SU-DHL-6 (cell line): ENCODE measurements at regions not wholly inside any gene's neighbourhood (a gene's known extent, or its start where the extent isn't known, plus 50 kb on each side); places are given as distances from the start of the nearest gene placed in this dataset.
"Not testable (repeated sequence)": the region's sequence is repeated elsewhere in the genome, so short reads cannot be mapped to it uniquely, and the experiment has no call there.

ENCODE experiments used
- H2AFZ ChIP-seq: fragments of 200-600 bp; sonication (generic); 2 replicates; pipeline ENCODE4 v1.6.1; 2014; ENCODE audit warnings: low read depth, mild to moderate bottlenecking, moderate library complexity, mixed read lengths, antibody characterized with exemption, low read length; ENCODE audit not compliant: severe bottlenecking
- H3F3A ChIP-seq: fragments of 200-600 bp; shearing (Covaris generic); 2 replicates; pipeline ENCODE4 v1.6.0; 2016; ENCODE audit warnings: antibody characterized with exemption, mild to moderate bottlenecking; ENCODE audit not compliant: insufficient read depth
- H3K27ac ChIP-seq: fragments of 200-600 bp; sonication (generic); 2 replicates; pipeline ENCODE4 v1.5.1; 2016; ENCODE audit warnings: low read depth, mild to moderate bottlenecking, low read length, moderate library complexity, mixed read lengths
- H3K27me3 ChIP-seq: fragments of 200-600 bp; sonication (generic), shearing (Covaris generic); 2 replicates; pipeline ENCODE4 v1.6.0; 2014; ENCODE audit warnings: mild to moderate bottlenecking, low read length
- H3K36me3 ChIP-seq: fragments of 200-600 bp; sonication (generic); 2 replicates; pipeline ENCODE4 v1.6.1; 2014; ENCODE audit warnings: mild to moderate bottlenecking, low read length, mixed read lengths
- H3K4me2 ChIP-seq: fragments of 300-600, 200-600 bp; shearing (Covaris generic), sonication (generic); 2 replicates; pipeline ENCODE4 v1.6.0; 2014; ENCODE audit warnings: low read length, low read depth, mild to moderate bottlenecking; ENCODE audit not compliant: poor library complexity, severe bottlenecking
- H3K4me3 ChIP-seq: fragments of 200-600 bp; sonication (generic); 2 replicates; pipeline ENCODE4 v1.5.1; 2014; ENCODE audit warnings: antibody characterized with exemption, low read length, mild to moderate bottlenecking, mixed read lengths; ENCODE audit not compliant: insufficient read depth, poor library complexity, severe bottlenecking
- H3K79me2 ChIP-seq: fragments of 200-600 bp; sonication (generic); 2 replicates; pipeline ENCODE4 v1.6.1; 2014; ENCODE audit warnings: mild to moderate bottlenecking, low read length, moderate library complexity; ENCODE audit not compliant: insufficient read depth
- H3K9ac ChIP-seq: fragments of 200-600 bp; sonication (generic); 2 replicates; pipeline ENCODE4 v1.7.0; 2014; ENCODE audit warnings: mild to moderate bottlenecking, low read length
- H3K9me2 ChIP-seq: fragments of 200-600 bp; sonication (generic); replicated peaks from 2 replicates; pipeline ENCODE4 v1.6.1; 2014; ENCODE audit warnings: low read length; ENCODE audit not compliant: insufficient read depth
- H3K9me3 ChIP-seq: fragments of 200-600 bp; sonication (generic); 2 replicates; pipeline ENCODE4 v1.6.1; 2014; ENCODE audit warnings: low read length, mixed read lengths; ENCODE audit not compliant: insufficient read depth
- H4K20me1 ChIP-seq: fragments of 200-600 bp; sonication (generic); 2 replicates; pipeline ENCODE4 v1.6.1; 2014; ENCODE audit warnings: low read depth, mild to moderate bottlenecking, antibody characterized with exemption, low read length, moderate library complexity, mixed read lengths
- EZH2phosphoT487 ChIP-seq: fragments of 200-600 bp; sonication (generic), shearing (Covaris generic); conservative IDR thresholded peaks from 2 replicates; pipeline ENCODE4 v1.6.1; 2018; ENCODE audit warnings: mild to moderate bottlenecking, antibody characterized with exemption, low read length, moderate library complexity, mixed read lengths
- TF ChIP-seq, protein P1 (sequence below): fragments of 200-600 bp; sonication (generic); IDR thresholded peaks from one replicate; pipeline ENCODE4 v1.5.1; 2017; ENCODE audit warnings: antibody characterized with exemption, mild to moderate bottlenecking, low read length, moderate library complexity; ENCODE audit not compliant: insufficient read depth, poor library complexity, severe bottlenecking

GRCh38 chr4:59698041-59698440 is 1502.1 kb upstream of the ADGRL3 start:
- H3K4me2 ChIP-seq: no peak overlapping the region
- no peaks in the 10 kb centered on the region for H3K36me3 ChIP-seq
- no peak overlapping the region for H3K27ac ChIP-seq
- H3K9me3 ChIP-seq: no peaks in the 10 kb centered on the region
- H4K20me1 ChIP-seq: no peaks in the 10 kb centered on the region
- no peaks in the 10 kb centered on the region for H3K9me2 ChIP-seq
- no peak overlapping the region for H3K9ac ChIP-seq
- TF ChIP-seq, protein P1, sequence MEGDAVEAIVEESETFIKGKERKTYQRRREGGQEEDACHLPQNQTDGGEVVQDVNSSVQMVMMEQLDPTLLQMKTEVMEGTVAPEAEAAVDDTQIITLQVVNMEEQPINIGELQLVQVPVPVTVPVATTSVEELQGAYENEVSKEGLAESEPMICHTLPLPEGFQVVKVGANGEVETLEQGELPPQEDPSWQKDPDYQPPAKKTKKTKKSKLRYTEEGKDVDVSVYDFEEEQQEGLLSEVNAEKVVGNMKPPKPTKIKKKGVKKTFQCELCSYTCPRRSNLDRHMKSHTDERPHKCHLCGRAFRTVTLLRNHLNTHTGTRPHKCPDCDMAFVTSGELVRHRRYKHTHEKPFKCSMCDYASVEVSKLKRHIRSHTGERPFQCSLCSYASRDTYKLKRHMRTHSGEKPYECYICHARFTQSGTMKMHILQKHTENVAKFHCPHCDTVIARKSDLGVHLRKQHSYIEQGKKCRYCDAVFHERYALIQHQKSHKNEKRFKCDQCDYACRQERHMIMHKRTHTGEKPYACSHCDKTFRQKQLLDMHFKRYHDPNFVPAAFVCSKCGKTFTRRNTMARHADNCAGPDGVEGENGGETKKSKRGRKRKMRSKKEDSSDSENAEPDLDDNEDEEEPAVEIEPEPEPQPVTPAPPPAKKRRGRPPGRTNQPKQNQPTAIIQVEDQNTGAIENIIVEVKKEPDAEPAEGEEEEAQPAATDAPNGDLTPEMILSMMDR: no peak
- no peak for TF ChIP-seq EZH2phosphoT487
- no peaks in the 10 kb centered on the region for H3K27me3 ChIP-seq
- H3F3A ChIP-seq: no peaks in the 10 kb centered on the region
- no peak overlapping the region for H3K4me3 ChIP-seq
- H3K79me2 ChIP-seq: no peaks in the 10 kb centered on the region
- no peak overlapping the region for H2AFZ ChIP-seq

- Histone ChIP-seq H3K79me2 (no peaks in the 10 kb centered on the region), H3K36me3 (no peaks in the 10 kb centered on the region), H3K9me3 (no peaks in the 10 kb centered on the region), H3K9me2 (no peaks in the 10 kb centered on the region), H3K4me2 (no peak overlapping the region), H4K20me1 (no peaks in the 10 kb centered on the region), H3K27ac (no peak overlapping the region), H3K27me3 (no peaks in the 10 kb centered on the region), H3K4me3 (no peak overlapping the region), H3K9ac (no peak overlapping the region), H2AFZ (no peak overlapping the region), H3F3A (no peaks in the 10 kb centered on the region)
- TF ChIP-seq, protein P1: no peak
- TF ChIP-seq EZH2phosphoT487: no peak
These were observed 1499.5 kb upstream of the ADGRL3 start for GRCh38 chr4:59700651-59701050.

- Histone ChIP-seq H3K27ac (no peak overlapping the region), H2AFZ (no peak overlapping the region), H3K4me2 (no peak overlapping the region), H3K4me3 (no peak overlapping the region), H3K79me2 (no peaks in the 10 kb centered on the region), H3K9ac (no peak overlapping the region), H3K27me3 (no peaks in the 10 kb centered on the region), H4K20me1 (no peaks in the 10 kb centered on the region), H3K9me3 (no peaks in the 10 kb centered on the region), H3F3A (no peaks in the 10 kb centered on the region), H3K9me2 (no peaks in the 10 kb centered on the region), H3K36me3 (no peaks in the 10 kb centered on the region)
- TF ChIP-seq EZH2phosphoT487: no peak
- TF ChIP-seq, protein P1: no peak
These were observed 1495.5 kb upstream of the ADGRL3 start for GRCh38 chr4:59704616-59705015.

- H3K9me3 ChIP-seq: no peaks in the 10 kb centered on the region
- no peaks in the 10 kb centered on the region for H3K79me2 ChIP-seq
- H3K27ac ChIP-seq: no peak overlapping the region
- no peak overlapping the region for H3K4me2 ChIP-seq
- TF ChIP-seq, protein P1: no peak
- TF ChIP-seq EZH2phosphoT487: no peak
- H3K9ac ChIP-seq: no peak overlapping the region
- H4K20me1 ChIP-seq: no peaks in the 10 kb centered on the region
- no peaks in the 10 kb centered on the region for H3F3A ChIP-seq
- no peak overlapping the region for H3K4me3 ChIP-seq
- H3K27me3 ChIP-seq: no peaks in the 10 kb centered on the region
- no peaks in the 10 kb centered on the region for H3K9me2 ChIP-seq
- no peaks in the 10 kb centered on the region for H3K36me3 ChIP-seq
- no peak overlapping the region for H2AFZ ChIP-seq
These were observed 1487.7 kb upstream of the ADGRL3 start for GRCh38 chr4:59712470-59712869.

DNA sequence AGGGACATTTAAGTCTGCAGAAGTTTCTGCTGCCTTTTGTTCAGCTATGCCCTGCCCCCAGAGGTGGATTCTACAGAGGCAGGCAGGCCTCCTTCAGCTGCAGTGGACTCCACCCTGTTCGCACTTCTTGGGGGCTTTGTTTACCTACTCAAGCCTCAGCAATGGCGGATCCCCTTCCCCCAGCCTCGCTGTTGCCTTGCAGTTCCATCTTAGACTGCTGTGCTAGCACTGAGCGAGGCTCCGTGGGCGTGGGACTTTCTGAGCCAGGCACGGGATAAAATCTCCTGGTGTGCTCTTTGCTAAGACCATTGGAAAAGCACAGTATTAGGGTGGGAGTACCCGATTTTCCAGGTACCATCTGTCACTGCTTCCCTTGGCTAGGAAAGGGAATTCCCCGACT is 1475.8 kb upstream of the ADGRL3 start:
- not testable (repeated sequence) for H3K9me3 ChIP-seq, H3K27me3 ChIP-seq

More for the DNA sequence above, 1475.8 kb upstream of the ADGRL3 start:
- not testable (repeated sequence) for H2AFZ ChIP-seq, H3K4me3 ChIP-seq, H4K20me1 ChIP-seq, H3K9me2 ChIP-seq, H3F3A ChIP-seq, H3K27ac ChIP-seq, H3K4me2 ChIP-seq, H3K79me2 ChIP-seq, H3K36me3 ChIP-seq, H3K9ac ChIP-seq
